RPMI7951 (cell line): ENCODE measurements at regions not wholly inside any gene's neighbourhood (a gene's known extent, or its start where the extent isn't known, plus 50 kb on each side); places are given as distances from the start of the nearest gene placed in this dataset.
"Not testable (repeated sequence)": the region's sequence is repeated elsewhere in the genome, so short reads cannot be mapped to it uniquely, and the experiment has no call there.

Source experiments
- DNase-seq: peaks from one replicate; pipeline ENCODE4 v3.0.0-alpha.2; 2012; ENCODE audit warnings: low read depth

GRCh38 chr13:111413407-111414187 lies 93.2 kb downstream of the TEX29 start:
- no peak for DNase-seq

- DNase-seq: no peak
Observed at GRCh38 chr13:111414341-111414740, 93.9 kb downstream of the TEX29 start.

GRCh38 chr13:111415246-111415645 lies 94.8 kb downstream of the TEX29 start:
- DNase-seq: no peak

GRCh38 chr13:111415765-111416164 lies 95.3 kb downstream of the TEX29 start:
- no peak for DNase-seq

GRCh38 chr13:111418101-111418500 lies 97.7 kb downstream of the TEX29 start:
- no peak for DNase-seq

- no peak for DNase-seq
Observed at GRCh38 chr13:111420113-111420876, 99.9 kb downstream of the TEX29 start.

GRCh38 chr13:111421216-111421615 lies 100.8 kb downstream of the TEX29 start:
- DNase-seq: no peak

- no peak for DNase-seq
Observed at GRCh38 chr13:111422348-111422747, 101.9 kb downstream of the TEX29 start.

GRCh38 chr13:111423168-111423785 lies 102.8 kb downstream of the TEX29 start:
- no peak for DNase-seq

GRCh38 chr13:111424134-111424533 lies 103.7 kb downstream of the TEX29 start:
- no peak for DNase-seq

GRCh38 chr13:111425326-111425725 lies 104.9 kb downstream of the TEX29 start:
- DNase-seq: no peak

GRCh38 chr13:111429064-111429558 lies 108.7 kb downstream of the TEX29 start:
- peak; percentile 29 for DNase-seq

GRCh38 chr13:111431206-111431605 lies 110.8 kb downstream of the TEX29 start:
- DNase-seq: no peak

GRCh38 chr13:111434578-111435159 lies 114.2 kb downstream of the TEX29 start:
- DNase-seq: no peak

- DNase-seq: no peak
Observed at GRCh38 chr13:111436446-111436845, 116.0 kb downstream of the TEX29 start.

GRCh38 chr13:111437417-111437816 lies 117.0 kb downstream of the TEX29 start:
- DNase-seq: no peak

- no peak for DNase-seq
Observed at GRCh38 chr13:111437856-111438547, 117.6 kb downstream of the TEX29 start.

GRCh38 chr13:111440492-111440891 lies 120.0 kb downstream of the TEX29 start:
- DNase-seq: not testable (repeated sequence)

GRCh38 chr13:111443981-111444380 lies 123.5 kb downstream of the TEX29 start:
- DNase-seq: no peak

GRCh38 chr13:111448504-111448903 lies 128.1 kb downstream of the TEX29 start:
- no peak for DNase-seq

- DNase-seq: no peak
Observed at GRCh38 chr13:111449041-111449440, 128.6 kb downstream of the TEX29 start.

- no peak for DNase-seq
Observed at GRCh38 chr13:111451402-111451801, 131.0 kb downstream of the TEX29 start.
